ENCODE measurements at regions not wholly inside any gene's neighbourhood (a gene's known extent, or its start where the extent isn't known, plus 50 kb on each side); places are given as distances from the start of the nearest gene placed in this dataset.

- H3K9me3 Mint-ChIP-seq = no peaks in the 10 kb centered on the region
- H3K36me3 Mint-ChIP-seq (ENCODE audit: low read depth) = no peaks in the 10 kb centered on the region
- H3K4me1 Mint-ChIP-seq (ENCODE audit: low read depth) = no peaks in the 10 kb centered on the region
- TF ChIP-seq CTCF (IDR thresholded peaks at IDR 0.05) = no peak
- no peak overlapping the region for H3K27ac Mint-ChIP-seq
- DNase-seq = no peak
- no peaks in the 10 kb centered on the region; the same call in 1 of the 2 replicates for H3K27me3 Mint-ChIP-seq (ENCODE audit: insufficient read depth)
- H3K4me3 Mint-ChIP-seq = no peak overlapping the region
Observed at GRCh38 chr1:79287982-79288381, 281.5 kb upstream of the ADGRL4 start.

- no peak for DNase-seq
- TF ChIP-seq CTCF (IDR thresholded peaks at IDR 0.05) = no peak
- Mint-ChIP-seq H3K27me3 (ENCODE audit: insufficient read depth) (no peaks in the 10 kb centered on the region; the same call in 1 of the 2 replicates), H3K9me3 (no peaks in the 10 kb centered on the region), H3K36me3 (ENCODE audit: low read depth) (no peaks in the 10 kb centered on the region), H3K4me1 (ENCODE audit: low read depth) (no peaks in the 10 kb centered on the region), H3K4me3 (no peak overlapping the region), H3K27ac (no peak overlapping the region)
Observed at GRCh38 chr1:79285667-79286066, 279.1 kb upstream of the ADGRL4 start.

GRCh38 chr1:79283451-79283850 lies 276.9 kb upstream of the ADGRL4 start:
- DNase-seq = no peak
- Mint-ChIP-seq H3K27ac (no peak overlapping the region), H3K27me3 (ENCODE audit: insufficient read depth) (no peaks in the 10 kb centered on the region; the same call in 1 of the 2 replicates), H3K36me3 (ENCODE audit: low read depth) (no peaks in the 10 kb centered on the region), H3K9me3 (no peaks in the 10 kb centered on the region), H3K4me1 (ENCODE audit: low read depth) (no peaks in the 10 kb centered on the region), H3K4me3 (no peak overlapping the region)
- no peak for TF ChIP-seq CTCF (IDR thresholded peaks at IDR 0.05)

GRCh38 chr1:79281442-79281841 lies 274.9 kb upstream of the ADGRL4 start:
- H3K36me3 Mint-ChIP-seq (ENCODE audit: low read depth) = no peaks in the 10 kb centered on the region
- TF ChIP-seq CTCF (IDR thresholded peaks at IDR 0.05) = no peak
- no peak overlapping the region for H3K4me3 Mint-ChIP-seq
- no peak for DNase-seq
- H3K27me3 Mint-ChIP-seq (ENCODE audit: insufficient read depth) = no peaks in the 10 kb centered on the region; the same call in 1 of the 2 replicates
- H3K9me3 Mint-ChIP-seq = no peaks in the 10 kb centered on the region
- H3K27ac Mint-ChIP-seq = no peak overlapping the region
- H3K4me1 Mint-ChIP-seq (ENCODE audit: low read depth) = no peaks in the 10 kb centered on the region

- Mint-ChIP-seq H3K36me3 (ENCODE audit: low read depth) (no peaks in the 10 kb centered on the region), H3K4me1 (ENCODE audit: low read depth) (no peaks in the 10 kb centered on the region), H3K9me3 (no peaks in the 10 kb centered on the region), H3K27ac (no peak overlapping the region), H3K4me3 (no peak overlapping the region), H3K27me3 (ENCODE audit: insufficient read depth) (peaks cover 3% of the 10 kb centered on the region; the same call in 1 of the 2 replicates)
- no peak for TF ChIP-seq CTCF (IDR thresholded peaks at IDR 0.05)
- DNase-seq = no peak
Observed at GRCh38 chr1:79271759-79272158, 265.2 kb upstream of the ADGRL4 start.

Measured in HFFc6 (cell line).